Suppressor macrophage treated with lipopolysaccharide for 1 hour (primary cell): ENCODE measurements at regions not wholly inside any gene's neighbourhood (a gene's known extent, or its start where the extent isn't known, plus 50 kb on each side); places are given as distances from the start of the nearest gene placed in this dataset.
"Not testable (repeated sequence)": the region's sequence is repeated elsewhere in the genome, so short reads cannot be mapped to it uniquely, and the experiment has no call there.

Source experiments
- DNase-seq, 3 donors: peaks; one replicate each; pipeline ENCODE4 v3.0.0-alpha.2; 2020 to 2022

- DNase-seq, result not testable (repeated sequence)
Observed at GRCh38 chr21:9572782-9573181, 948.6 kb upstream of the TPTE start.

GRCh38 chr21:9573528-9573927 lies 947.9 kb upstream of the TPTE start:
- not testable (repeated sequence) for DNase-seq

GRCh38 chr21:9579275-9579674 lies 942.1 kb upstream of the TPTE start:
- not testable (repeated sequence) for DNase-seq

GRCh38 chr21:9587941-9588340 lies 933.4 kb upstream of the TPTE start:
- DNase-seq, result not testable (repeated sequence)

GRCh38 chr21:9592591-9592990 lies 928.8 kb upstream of the TPTE start:
- not testable (repeated sequence) for DNase-seq

GRCh38 chr21:9593646-9594045 lies 927.7 kb upstream of the TPTE start:
- DNase-seq, result not testable (repeated sequence)

GRCh38 chr21:9614011-9614410 lies 907.4 kb upstream of the TPTE start:
- not testable (repeated sequence) for DNase-seq

GRCh38 chr21:9621121-9621793 lies 900.1 kb upstream of the TPTE start:
- DNase-seq, result not testable (repeated sequence)

- DNase-seq, result not testable (repeated sequence)
Observed at GRCh38 chr21:9628051-9628450, 893.3 kb upstream of the TPTE start.

- not testable (repeated sequence) for DNase-seq
Observed at GRCh38 chr21:9647409-9647808, 874.0 kb upstream of the TPTE start.

- not testable (repeated sequence) for DNase-seq
Observed at GRCh38 chr21:9648331-9648730, 873.1 kb upstream of the TPTE start.

GRCh38 chr21:9648947-9649720 lies 872.2 kb upstream of the TPTE start:
- not testable (repeated sequence) for DNase-seq

- DNase-seq, result not testable (repeated sequence)
Observed at GRCh38 chr21:9652819-9653218, 868.6 kb upstream of the TPTE start.

GRCh38 chr21:9655221-9655620 lies 866.2 kb upstream of the TPTE start:
- not testable (repeated sequence) for DNase-seq

GRCh38 chr21:9656455-9656854 lies 864.9 kb upstream of the TPTE start:
- not testable (repeated sequence) for DNase-seq

GRCh38 chr21:9657779-9658178 lies 863.6 kb upstream of the TPTE start:
- DNase-seq, result not testable (repeated sequence)

GRCh38 chr21:9659877-9660276 lies 861.5 kb upstream of the TPTE start:
- not testable (repeated sequence) for DNase-seq

GRCh38 chr21:9663914-9664729 lies 857.3 kb upstream of the TPTE start:
- not testable (repeated sequence) for DNase-seq

- not testable (repeated sequence) for DNase-seq
Observed at GRCh38 chr21:9675811-9676210, 845.6 kb upstream of the TPTE start.

GRCh38 chr21:9679029-9679428 lies 842.4 kb upstream of the TPTE start:
- DNase-seq, result not testable (repeated sequence)

- not testable (repeated sequence) for DNase-seq
Observed at GRCh38 chr21:9688945-9689344, 832.4 kb upstream of the TPTE start.

- not testable (repeated sequence) for DNase-seq
Observed at GRCh38 chr21:9690981-9691380, 830.4 kb upstream of the TPTE start.

- not testable (repeated sequence) for DNase-seq
Observed at GRCh38 chr21:9695759-9696158, 825.6 kb upstream of the TPTE start.
